ENCODE measurements at regions not wholly inside any gene's neighbourhood (a gene's known extent, or its start where the extent isn't known, plus 50 kb on each side); places are given as distances from the start of the nearest gene placed in this dataset.

DNA sequence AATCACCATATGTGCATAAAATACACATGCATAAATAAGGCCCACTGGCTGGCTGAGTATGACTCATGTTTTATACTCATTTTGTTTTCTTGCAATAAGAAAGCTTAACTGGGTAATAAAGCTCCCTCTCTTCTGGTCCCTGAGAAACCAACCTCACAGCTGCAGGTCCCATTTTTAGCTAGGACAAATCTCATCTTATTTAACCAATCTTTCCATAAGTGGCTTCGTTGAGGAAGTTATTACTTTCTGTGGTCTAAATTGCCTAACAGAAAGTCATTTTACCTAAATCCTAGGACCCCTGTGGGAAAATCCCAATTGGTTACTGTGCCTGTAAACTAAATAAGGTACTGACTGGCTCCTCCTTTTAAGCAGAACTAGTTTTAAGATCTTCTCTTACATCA, 232.8 kb upstream of the FBXO33 start:
- TF ChIP-seq EZH2 (IDR thresholded peaks at IDR 0.05) (no peak), POLR2AphosphoS5 (IDR thresholded peaks at IDR 0.05; ENCODE audit: borderline replicate concordance, low read depth, low read length) (no peak), FOXP2 (optimal IDR thresholded peaks at IDR 0.05; ENCODE audit: control extremely low read depth, extremely low read length, insufficient read depth) (no peak)
